ENCODE measurements at regions not wholly inside any gene's neighbourhood (a gene's known extent, or its start where the extent isn't known, plus 50 kb on each side); places are given as distances from the start of the nearest gene placed in this dataset.
A peak's percentile ranks its signal among the peaks of the same experiment; 100 is the strongest.

DNA sequence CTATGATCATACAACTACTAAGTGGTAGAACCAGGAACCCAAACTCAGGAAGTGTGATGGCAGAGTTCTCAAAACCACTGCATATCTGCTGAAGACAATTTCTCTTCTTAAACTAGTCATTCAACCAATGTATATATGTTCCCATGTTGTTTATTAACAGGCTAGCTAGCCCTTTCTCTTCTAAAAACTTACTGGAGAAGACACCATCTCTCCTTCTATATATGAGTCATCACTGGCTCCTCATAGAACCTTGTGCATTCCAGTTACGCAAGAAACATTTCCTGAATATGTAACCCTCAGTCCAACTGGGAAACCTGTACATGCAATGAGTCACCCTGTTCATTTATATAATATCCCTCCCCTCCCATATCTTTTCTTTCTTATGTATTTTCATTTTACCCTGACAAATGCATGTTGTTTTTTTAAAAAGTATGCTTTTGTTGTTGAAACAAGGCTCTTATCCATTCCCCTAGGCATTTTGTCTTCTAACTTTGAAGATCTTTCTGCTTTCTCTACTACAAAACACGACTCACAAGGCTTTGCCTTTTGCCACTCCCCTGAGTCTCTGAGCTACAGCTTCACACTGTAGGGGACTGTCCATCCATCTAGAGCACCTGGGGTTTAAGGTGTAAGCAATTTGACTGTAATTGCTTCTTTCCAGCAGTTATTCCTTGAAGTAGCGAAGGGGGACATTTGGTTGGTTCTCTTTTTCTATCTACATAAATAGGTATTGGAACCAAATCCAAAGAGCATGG lies 119.5 kb downstream of the ANXA1 start:
- Histone ChIP-seq H3K9me3 (ENCODE audit: control insufficient read depth in 1 of 2, insufficient read depth in 1 of 2, low read length in 2 of 2) (peaks cover 0 to 2% of the 10 kb centered on the region in 2 experiments), H3K27ac (ENCODE audit: low read depth in 1 of 2, low read length in 2 of 2) (no peak overlapping the region), H3K4me3 (ENCODE audit: low read length) (no peak overlapping the region), H3K27me3 (ENCODE audit: control insufficient read depth in 1 of 2, insufficient read depth in 2 of 2, low read length in 2 of 2) (no peaks in the 10 kb centered on the region), H3K4me1 (ENCODE audit: insufficient read depth, low read length) (no peaks in the 10 kb centered on the region), H3K36me3 (ENCODE audit: insufficient read depth, low read length) (no peaks in the 10 kb centered on the region)
- no peaks in the 10 kb centered on the region for H3K4me1 Mint-ChIP-seq (ENCODE audit: low read depth)
- DNase-seq (peak in 2 of 14 experiments; percentile 24 to 56), ATAC-seq (ENCODE audit: poor library complexity) (no peak)
- H3K9me3 Mint-ChIP-seq = no peaks in the 10 kb centered on the region
- no peaks in the 10 kb centered on the region for H3K27me3 Mint-ChIP-seq
- no peaks in the 10 kb centered on the region for H3K36me3 Mint-ChIP-seq (ENCODE audit: low read depth)
- no peak overlapping the region for H3K4me3 Mint-ChIP-seq
- intact Hi-C loops (cut with DNase I, micrococcal nuclease) = no loop called here
- no peak for TF ChIP-seq CTCF (IDR thresholded peaks at IDR 0.05)
- ChIA-PET CTCF (no interaction called here), POLR2A (no interaction called here)
- no peak overlapping the region for H3K27ac Mint-ChIP-seq

- intact Hi-C loops (cut with DNase I, micrococcal nuclease) = no loop called here
- no peak overlapping the region for H3K27ac Mint-ChIP-seq
- ChIA-PET POLR2A (no interaction called here), CTCF (no interaction called here)
- Histone ChIP-seq H3K9me3 (ENCODE audit: control insufficient read depth in 1 of 2, insufficient read depth in 1 of 2, low read length in 2 of 2) (no peaks in the 10 kb centered on the region), H3K27me3 (ENCODE audit: control insufficient read depth in 1 of 2, insufficient read depth in 2 of 2, low read length in 2 of 2) (peaks cover 0 to 6% of the 10 kb centered on the region in 2 experiments), H3K4me3 (ENCODE audit: low read length) (no peak overlapping the region), H3K27ac (ENCODE audit: low read depth in 1 of 2, low read length in 2 of 2) (no peak overlapping the region), H3K4me1 (ENCODE audit: insufficient read depth, low read length) (no peaks in the 10 kb centered on the region), H3K36me3 (ENCODE audit: insufficient read depth, low read length) (no peaks in the 10 kb centered on the region)
- TF ChIP-seq CTCF (IDR thresholded peaks at IDR 0.05) = no peak
- no peaks in the 10 kb centered on the region for H3K36me3 Mint-ChIP-seq (ENCODE audit: low read depth)
- no peaks in the 10 kb centered on the region for H3K9me3 Mint-ChIP-seq
- no peak overlapping the region for H3K4me3 Mint-ChIP-seq
- H3K4me1 Mint-ChIP-seq (ENCODE audit: low read depth) = no peaks in the 10 kb centered on the region
- H3K27me3 Mint-ChIP-seq = peaks cover 8% of the 10 kb centered on the region
- ATAC-seq (ENCODE audit: poor library complexity) (no peak), DNase-seq (no peak)
Measured at GRCh38 chr9:73280113-73280512, 128.4 kb downstream of the ANXA1 start.

- Histone ChIP-seq H3K27me3 (ENCODE audit: control insufficient read depth in 1 of 2, insufficient read depth in 2 of 2, low read length in 2 of 2) (peaks cover 0 to 6% of the 10 kb centered on the region in 2 experiments), H3K27ac (ENCODE audit: low read depth in 1 of 2, low read length in 2 of 2) (no peak overlapping the region), H3K4me1 (ENCODE audit: insufficient read depth, low read length) (no peaks in the 10 kb centered on the region), H3K9me3 (ENCODE audit: control insufficient read depth in 1 of 2, insufficient read depth in 1 of 2, low read length in 2 of 2) (peaks cover 0 to 4% of the 10 kb centered on the region in 2 experiments), H3K36me3 (ENCODE audit: insufficient read depth, low read length) (no peaks in the 10 kb centered on the region), H3K4me3 (ENCODE audit: low read length) (no peak overlapping the region)
- H3K4me1 Mint-ChIP-seq (ENCODE audit: low read depth) = no peaks in the 10 kb centered on the region
- intact Hi-C loops (cut with DNase I, micrococcal nuclease) = no loop called here
- DNase-seq (no peak), ATAC-seq (ENCODE audit: poor library complexity) (no peak)
- TF ChIP-seq CTCF (IDR thresholded peaks at IDR 0.05) = no peak
- no peaks in the 10 kb centered on the region for H3K36me3 Mint-ChIP-seq (ENCODE audit: low read depth)
- H3K4me3 Mint-ChIP-seq = no peak overlapping the region
- ChIA-PET CTCF (no interaction called here), POLR2A (no interaction called here)
- H3K9me3 Mint-ChIP-seq = no peaks in the 10 kb centered on the region
- H3K27ac Mint-ChIP-seq = no peak overlapping the region
- peaks cover 8% of the 10 kb centered on the region for H3K27me3 Mint-ChIP-seq
Measured at GRCh38 chr9:73284377-73284776, 132.7 kb downstream of the ANXA1 start.

All from CD4-positive, alpha-beta T cell (primary cell).